ENCODE measurements at regions not wholly inside any gene's neighbourhood (a gene's known extent, or its start where the extent isn't known, plus 50 kb on each side); places are given as distances from the start of the nearest gene placed in this dataset.

DNA sequence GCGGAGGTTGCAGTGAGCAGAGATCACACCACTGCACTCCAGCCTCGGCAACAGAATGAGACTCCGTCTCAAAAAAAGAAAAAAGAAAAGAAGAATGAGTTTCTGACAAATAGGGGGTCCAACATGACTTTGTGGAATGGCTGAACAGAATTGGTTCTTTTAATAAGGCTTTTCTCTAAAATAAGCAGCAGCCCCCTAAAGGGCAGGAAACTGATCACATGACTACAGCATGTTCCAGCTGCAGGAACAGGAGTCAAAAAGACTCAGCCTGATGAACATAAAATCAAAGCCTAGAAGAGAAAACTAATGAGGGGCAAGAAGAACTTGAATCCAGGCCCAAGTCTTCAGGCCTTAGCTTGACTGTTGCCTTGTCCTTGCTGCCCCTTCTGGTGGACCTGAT is 89.7 kb upstream of the ARRDC4 start:
- DNase-seq, result no peak

DNA sequence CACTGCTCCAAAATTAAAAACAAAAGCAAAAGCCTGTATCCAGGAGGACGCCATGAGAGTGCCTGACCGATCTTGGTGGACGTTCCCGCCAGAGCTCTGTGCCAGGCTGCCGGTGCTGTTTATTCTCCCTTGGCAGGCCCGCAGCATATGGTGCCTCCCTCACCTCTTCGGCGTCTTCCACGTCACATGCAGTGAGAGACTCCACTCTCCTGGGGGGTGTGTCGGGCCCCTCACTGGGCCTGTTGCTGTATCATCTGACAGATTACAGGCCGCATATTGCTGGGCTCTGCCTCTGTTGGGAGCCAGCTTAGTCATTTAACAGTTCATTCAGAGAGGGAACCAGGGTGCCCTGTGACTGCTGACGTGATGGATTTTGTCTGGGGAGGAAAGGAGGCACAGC is 86.4 kb upstream of the ARRDC4 start:
- no peak for DNase-seq

DNA sequence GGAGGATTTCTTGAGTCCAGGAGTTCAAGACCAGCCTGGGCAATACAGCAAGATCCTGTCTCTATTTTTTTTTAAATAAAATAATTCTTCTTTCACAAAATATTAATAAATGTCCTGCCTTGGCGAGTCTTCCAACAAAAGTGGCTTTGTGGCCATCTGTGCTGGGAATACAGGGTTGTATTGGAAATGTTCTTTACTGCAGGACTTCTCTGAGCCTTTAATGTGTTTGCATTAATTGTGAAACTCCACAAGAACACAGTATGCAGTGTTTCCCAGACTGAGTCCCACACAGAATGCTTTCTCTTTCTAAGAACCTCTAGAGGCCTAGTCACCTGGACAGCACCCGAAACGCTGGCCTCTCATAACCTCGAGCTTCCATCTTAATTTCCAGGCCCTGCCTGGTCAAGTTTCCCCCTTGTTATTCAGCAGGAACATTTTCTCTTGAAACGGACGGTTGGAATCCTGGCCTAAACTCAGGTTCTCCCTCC is 85.4 kb upstream of the ARRDC4 start:
- DNase-seq, result no peak

DNA sequence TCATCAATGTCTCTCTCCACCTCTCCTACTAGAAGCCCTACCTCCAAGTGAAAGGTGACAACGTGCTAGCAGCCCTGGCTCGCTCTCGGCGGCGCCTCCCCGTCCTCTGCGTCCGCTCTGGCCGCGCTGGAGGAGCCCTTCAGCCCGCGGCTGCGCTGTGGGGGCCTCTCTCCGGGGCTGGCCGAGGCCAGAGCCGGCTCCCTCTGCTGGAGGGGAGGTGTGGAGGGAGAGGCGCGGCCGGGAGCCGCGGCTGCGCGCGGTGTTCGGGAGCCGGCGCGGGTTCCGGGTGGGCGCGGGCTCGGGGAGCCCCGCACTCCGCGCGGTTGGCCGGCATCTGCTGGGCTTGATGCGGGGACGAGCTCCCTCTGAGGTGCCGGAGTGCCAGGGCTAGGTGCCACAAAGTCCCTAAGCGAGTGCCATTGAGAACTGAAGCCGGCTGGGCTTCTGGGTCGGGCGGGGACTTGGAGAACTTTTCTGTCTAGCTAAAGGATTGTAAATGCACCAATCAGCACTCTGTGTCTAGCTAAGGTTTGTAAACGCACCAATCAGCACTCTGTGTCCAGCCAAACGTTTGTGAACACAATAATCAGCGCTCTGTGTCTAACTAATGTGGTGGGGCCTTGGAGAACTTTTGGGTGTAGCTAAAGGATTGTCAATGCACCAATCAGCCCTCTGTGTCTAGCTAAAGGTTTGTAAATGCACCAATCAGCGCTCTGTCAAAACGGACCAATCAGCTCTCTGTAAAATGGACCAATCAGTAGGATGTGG is 84.8 kb upstream of the ARRDC4 start:
- DNase-seq, result no peak

DNA sequence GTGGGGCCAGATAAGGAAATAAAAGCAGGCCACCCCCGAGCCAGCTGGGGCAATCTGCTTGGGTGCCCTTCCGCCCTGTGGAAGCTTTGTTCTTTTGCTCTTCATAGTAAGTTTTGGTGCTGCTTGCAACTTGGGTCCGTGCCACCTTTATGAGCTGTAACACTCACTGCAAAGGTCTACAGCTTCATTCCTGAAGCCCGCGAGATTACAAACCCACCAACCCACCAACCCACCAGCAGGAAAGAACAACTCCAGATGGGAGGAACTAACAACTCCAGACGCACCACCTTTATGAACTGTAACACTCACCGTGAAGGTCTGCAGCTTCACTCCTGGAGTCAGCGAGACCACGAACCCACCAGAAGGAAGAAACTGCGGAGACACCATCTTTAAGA is 84.2 kb upstream of the ARRDC4 start:
- DNase-seq, result no peak

DNA sequence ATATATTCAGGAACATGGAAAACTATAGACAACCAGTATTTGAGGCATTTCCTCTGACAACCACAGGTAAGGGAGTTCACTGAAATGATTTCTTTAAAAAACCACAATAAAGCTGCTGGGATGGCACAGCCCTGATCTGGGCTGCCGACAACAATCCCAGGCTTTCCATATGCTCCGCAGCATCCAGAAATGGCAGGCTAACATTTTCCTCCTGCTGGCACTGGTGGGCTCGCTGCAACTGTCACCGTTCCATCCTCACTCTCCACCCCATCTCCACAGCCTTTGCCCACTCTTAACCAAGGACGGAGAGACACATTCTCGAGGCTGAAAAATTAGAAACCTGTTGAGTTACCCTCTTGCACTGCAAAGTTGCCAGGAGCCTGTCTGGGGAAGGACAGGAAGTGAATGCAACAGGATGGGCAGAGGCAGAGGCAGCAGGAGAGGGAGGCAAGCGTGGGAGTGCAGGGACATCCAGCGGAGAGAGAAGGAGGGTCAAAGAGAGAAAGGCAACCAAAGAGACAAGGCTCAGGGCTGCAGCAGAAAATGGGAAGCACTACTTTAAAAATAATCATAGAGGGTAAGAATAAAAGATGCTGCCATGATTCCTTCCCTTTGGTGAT is 79.0 kb upstream of the ARRDC4 start:
- no peak for DNase-seq

DNA sequence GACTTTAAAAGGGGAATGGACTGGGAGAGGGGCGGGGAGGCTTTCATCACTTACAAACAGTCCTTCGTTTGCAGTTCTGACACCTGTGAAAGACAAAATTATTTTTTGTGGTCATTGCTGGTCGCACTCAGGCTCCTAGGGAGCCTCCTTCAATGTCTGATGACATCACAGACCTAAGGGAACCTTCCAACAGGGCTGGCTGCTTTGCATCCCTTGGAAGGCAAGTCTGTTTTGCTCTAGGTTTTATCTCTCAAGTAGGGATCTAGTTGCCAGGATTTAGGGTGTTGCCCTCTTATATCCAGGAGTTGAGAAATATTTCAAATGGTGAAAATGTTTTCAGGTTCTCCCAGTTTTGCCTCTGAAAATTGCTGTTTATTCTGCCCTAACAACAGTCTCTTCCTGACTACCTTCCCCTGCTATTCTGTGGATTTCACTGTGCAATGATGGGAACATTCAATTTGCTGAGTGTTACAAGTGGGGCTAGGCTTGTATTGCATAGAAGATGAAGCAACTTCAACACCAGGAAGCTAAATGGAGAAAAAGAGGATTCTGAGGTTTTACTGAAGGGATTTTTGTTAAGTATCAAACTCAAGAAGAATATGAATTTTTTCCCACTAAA is 75.9 kb upstream of the ARRDC4 start:
- DNase-seq, result no peak

DNA sequence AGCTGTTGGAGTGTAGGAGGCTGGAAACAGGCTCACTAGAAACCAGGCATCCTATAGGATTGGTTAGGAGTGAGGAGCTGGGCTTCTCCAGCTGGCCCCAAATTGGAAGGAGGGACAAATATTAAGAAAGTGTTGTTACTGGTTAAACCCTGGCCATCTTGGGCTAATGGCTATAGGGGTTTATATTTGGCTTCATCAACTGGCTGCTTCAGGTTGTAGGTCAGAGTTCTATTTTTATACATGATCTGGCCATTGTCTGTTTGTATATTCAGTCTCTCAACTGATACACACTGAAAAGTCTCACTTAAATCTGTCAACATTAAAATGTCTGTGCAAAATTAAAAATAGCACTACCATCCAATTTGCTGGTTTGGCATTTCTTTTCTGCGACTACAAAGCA is 70.2 kb upstream of the ARRDC4 start:
- no peak for DNase-seq

DNA sequence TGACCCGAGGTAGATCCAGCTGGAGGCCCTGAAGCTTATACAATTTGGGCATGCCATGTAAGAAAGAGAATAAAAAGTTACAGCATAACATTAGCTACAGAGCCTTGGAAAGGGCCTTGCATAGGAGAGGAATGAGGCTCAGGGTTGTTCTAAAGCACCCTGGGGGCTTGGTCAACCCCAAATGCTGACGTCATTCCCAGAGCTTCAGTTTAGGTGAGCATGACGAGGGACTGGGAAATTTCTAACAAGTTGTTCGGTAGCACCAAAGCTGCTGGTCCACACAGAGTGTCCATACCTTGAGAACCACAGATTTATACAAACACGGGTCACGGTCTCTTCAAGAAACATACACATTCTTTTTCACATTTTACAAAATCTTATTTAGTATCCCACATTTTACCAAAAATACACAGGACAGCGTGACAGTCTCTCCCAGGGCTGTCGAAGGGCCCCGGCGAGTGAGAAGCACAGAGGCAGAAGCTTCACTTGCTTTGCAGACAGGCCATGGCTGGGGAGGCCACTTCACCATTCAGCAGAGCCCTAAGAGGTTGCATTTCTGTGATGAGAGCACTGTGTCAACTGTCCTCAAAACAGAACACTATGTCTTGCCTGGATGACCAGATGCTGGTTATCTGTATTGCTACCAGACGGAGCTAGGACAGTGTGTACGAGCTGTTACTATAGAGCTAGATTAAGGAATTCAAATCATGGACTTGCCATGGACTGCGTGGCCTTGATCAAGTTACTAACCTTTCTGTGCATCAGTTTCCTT is 68.2 kb upstream of the ARRDC4 start:
- DNase-seq, result no peak

DNA sequence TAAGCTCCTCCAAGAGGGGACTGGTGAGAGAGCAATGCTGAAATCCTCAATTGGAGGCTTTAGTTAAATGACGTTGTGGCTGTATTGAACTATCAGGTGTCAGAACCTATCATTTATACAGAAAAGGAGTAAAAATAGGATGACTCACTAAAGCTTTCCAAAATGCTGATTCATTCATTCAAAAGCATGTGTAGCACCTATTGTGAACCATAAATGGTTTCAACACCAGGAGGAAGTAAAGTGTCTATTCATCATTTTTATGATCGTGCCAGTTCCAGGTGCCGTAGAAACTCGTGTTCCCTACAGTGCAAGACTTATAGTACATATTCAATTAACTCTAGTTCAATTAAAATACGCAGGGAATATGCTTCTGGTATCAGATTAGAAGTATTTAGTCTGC is 66.5 kb upstream of the ARRDC4 start:
- DNase-seq, result no peak

DNA sequence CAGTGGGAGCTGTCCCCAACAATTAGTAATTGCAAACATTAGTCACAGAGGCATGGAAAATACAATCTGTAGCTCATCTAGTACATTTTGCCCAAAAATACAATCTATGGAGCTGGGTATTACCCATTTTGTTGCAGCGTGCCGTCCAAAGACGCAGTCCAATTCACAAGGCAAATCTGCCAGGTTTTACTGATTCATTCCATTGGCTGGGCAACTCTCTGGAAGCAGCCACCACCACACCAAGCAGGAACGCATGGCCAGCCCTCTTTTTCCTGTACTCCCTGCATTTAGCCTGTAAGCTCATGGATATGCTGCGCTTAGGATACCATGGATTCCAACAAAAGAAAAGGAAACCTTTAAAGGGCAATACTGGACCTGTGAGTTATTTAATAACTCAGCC is 60.5 kb upstream of the ARRDC4 start:
- no peak for DNase-seq

DNA sequence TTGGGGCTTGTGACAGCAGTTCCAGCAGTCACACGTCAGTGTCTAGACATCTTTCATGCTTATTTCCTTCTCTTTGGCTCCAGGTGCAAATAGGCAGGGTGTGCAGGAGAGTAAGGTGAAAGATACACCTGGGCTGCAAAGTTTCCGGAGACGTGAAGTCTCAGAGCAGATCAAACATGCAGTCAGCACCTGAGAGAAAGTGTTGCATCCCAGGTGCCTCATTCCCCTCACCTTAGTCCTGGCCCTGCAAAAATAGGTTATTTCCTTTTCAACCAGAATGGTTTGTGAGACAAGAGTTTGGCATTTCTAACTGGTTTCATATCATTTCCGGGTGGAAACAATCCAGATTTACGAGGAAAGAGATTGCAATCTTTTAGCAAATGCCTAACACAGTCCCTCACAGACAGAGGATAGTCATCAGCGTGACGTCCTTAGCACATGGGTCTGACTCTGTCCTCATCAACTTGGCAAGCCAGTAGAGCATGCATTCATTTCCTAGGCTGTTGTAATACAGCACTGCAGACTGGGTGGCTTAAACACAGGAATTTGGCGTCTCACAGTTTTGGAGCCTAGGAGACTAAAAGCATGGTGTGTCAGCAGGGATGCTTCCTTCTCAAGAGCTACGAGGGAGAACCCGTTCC is 58.2 kb upstream of the ARRDC4 start:
- DNase-seq, result no peak

DNA sequence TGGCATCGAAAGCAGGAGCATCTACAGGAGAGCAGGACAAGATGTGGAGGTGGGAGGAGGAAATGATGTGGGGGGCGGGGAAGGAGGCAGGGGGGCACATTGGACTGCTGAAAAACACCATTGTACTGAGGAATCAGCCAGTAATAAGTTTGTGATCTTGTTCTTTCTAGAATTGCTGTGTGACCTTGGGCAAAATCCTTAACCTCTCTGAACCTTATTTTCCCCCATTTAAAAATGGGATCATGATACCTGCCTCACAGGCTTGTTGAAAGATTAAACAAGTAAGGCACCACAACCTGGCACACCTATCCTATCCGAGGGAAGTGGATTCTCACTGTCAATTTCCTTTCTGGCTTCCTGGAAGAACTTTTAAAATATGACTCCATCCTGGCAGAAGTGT is 56.9 kb upstream of the ARRDC4 start:
- DNase-seq, result no peak

DNA sequence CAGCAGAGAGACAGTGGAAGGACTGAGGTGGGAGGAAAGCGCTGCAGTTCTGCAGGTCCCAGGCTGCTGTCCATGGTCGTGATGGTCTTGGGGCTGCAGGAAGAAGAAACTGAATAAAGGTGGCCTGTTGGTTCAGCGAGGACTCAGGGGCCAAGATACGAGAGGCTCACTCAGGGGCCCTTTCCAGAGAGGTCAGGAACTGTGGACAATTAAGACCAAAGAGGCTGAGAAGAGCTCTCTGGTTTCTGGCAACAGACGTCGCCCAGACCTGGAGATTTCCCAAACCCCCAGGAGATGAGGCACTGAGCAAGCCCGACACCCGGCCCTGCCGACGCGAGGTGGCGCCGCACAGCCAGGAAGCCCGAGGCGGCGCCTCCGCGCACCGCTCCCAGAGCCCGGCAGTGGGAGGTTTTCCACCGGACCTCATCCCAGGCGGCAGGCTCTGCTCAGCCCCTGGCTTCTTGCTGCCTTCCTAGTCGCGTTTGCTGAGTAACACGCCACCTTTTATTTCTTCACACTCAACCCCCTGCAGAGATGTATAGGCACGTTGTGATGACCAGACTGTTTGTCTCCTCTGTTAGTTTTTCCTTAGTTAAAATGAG is 56.4 kb upstream of the ARRDC4 start:
- no peak for DNase-seq

DNA sequence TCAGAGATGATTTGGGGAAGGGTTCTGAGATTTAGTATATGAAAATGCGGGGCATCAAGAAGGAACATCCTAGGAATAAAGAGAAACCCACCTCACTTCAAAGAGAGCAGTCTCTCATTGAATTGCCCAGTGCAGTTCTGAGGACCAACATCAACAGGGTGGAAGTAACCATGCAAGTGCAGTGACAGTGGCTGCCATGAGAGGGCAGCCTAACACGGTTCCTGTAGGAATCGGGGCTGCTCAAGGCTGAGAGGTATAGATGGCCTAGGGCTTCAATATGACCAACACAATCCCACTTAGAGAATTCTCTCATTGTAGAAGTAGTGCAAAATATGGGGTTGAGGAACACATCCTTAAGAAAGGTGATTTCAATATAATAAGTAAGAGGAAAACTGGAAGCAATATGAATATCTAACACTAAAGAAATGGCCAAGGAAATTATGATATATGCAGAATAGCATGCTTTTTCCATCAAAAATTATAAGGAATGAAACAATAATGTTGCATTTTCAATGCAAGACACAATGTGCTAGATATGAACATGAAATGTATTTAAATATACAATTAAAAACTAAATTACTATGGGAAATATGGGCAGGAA is 51.1 kb upstream of the ARRDC4 start:
- DNase-seq, result peak; percentile 47

Data from CD4-positive, alpha-beta T cell treated with Interleukin-12 subunit alpha and Interleukin-12 subunit beta, for 1 hour (primary cell).